Sciatic nerve (tissue), 2 donors: ENCODE measurements at regions not wholly inside any gene's neighbourhood (a gene's known extent, or its start where the extent isn't known, plus 50 kb on each side); places are given as distances from the start of the nearest gene placed in this dataset.

ENCODE experiments used
- ATAC-seq: fragments of 200-7000 bp; cut with Tn5 transposase; one replicate; pipeline ENCODE4 v1.9.1; 2020; ENCODE audit warnings: mild to moderate bottlenecking, moderate library complexity
- DNase-seq: peaks from one replicate; pipeline ENCODE4 v3.0.0-alpha.2; 2020; ENCODE audit warnings: low spot score
- intact Hi-C: fragments of 100-400 bp; cut with DNase I; formaldehyde crosslinking; loops from one replicate; pipeline ENCODE4 v1.14.2; 2022
- donor health status: DM: no; HTN: no; CAD: no.
- donor health status: DM: no; HTN: no; CAD: no.

- ATAC-seq (no peak), DNase-seq (no peak)
- intact Hi-C loops, result no loop called here
Measured at GRCh38 chr9:82196622-82197441, 208.3 kb downstream of the SPATA31D1 start.

- no peak for DNase-seq
- ATAC-seq, result no peak
- intact Hi-C loops, result loop anchor here (10.0 kb wide), 1 partner anchor 64 kb away; no protein-coding TSS in a partner anchor
Measured at GRCh38 chr9:82201196-82201595, 212.6 kb downstream of the SPATA31D1 start.

GRCh38 chr9:82202808-82203207 lies 214.2 kb downstream of the SPATA31D1 start:
- intact Hi-C loops, result loop anchor here (10.0 kb wide), 1 partner anchor 62 kb away; no protein-coding TSS in a partner anchor
- DNase-seq (no peak), ATAC-seq (no peak)

GRCh38 chr9:82206490-82206889 lies 217.9 kb downstream of the SPATA31D1 start:
- intact Hi-C loops, result loop anchor here (10.0 kb wide), 1 partner anchor 58 kb away; no protein-coding TSS in a partner anchor
- DNase-seq (no peak), ATAC-seq (no peak)

- ATAC-seq, result no peak
- no peak for DNase-seq
- intact Hi-C loops, result loop anchor here (10.0 kb wide), 1 partner anchor 58 kb away; no protein-coding TSS in a partner anchor
Measured at GRCh38 chr9:82206946-82207345, 218.4 kb downstream of the SPATA31D1 start.

- ATAC-seq (no peak), DNase-seq (no peak)
- intact Hi-C loops, result loop anchor here (10.0 kb wide), 1 partner anchor 56 kb away; no protein-coding TSS in a partner anchor
Measured at GRCh38 chr9:82208741-82209450, 220.3 kb downstream of the SPATA31D1 start.

GRCh38 chr9:82209797-82210470 lies 221.4 kb downstream of the SPATA31D1 start:
- no peak for ATAC-seq
- intact Hi-C loops, result loop anchor here (10.0 kb wide), 1 partner anchor 55 kb away; no protein-coding TSS in a partner anchor
- DNase-seq, result no peak

GRCh38 chr9:82212885-82213284 lies 224.3 kb downstream of the SPATA31D1 start:
- ATAC-seq (no peak), DNase-seq (no peak)
- intact Hi-C loops, result no loop called here

- DNase-seq (no peak), ATAC-seq (no peak)
- intact Hi-C loops, result loop anchor here (5.0 kb wide), 1 partner anchor 1879 kb away; no protein-coding TSS in a partner anchor
Measured at GRCh38 chr9:82216435-82216834, 227.9 kb downstream of the SPATA31D1 start.

- intact Hi-C loops, result no loop called here
- ATAC-seq, result no peak
Measured at GRCh38 chr9:82223442-82223841, 234.9 kb downstream of the SPATA31D1 start.

GRCh38 chr9:82231411-82231810 lies 242.8 kb downstream of the SPATA31D1 start:
- DNase-seq (no peak), ATAC-seq (no peak)
- intact Hi-C loops, result no loop called here

More at GRCh38 chr9:82223442-82223841, 234.9 kb downstream of the SPATA31D1 start:
- no peak for DNase-seq

GRCh38 chr9:82234160-82234943 lies 245.8 kb downstream of the SPATA31D1 start:
- intact Hi-C loops, result no loop called here
- no peak for DNase-seq
- no peak for ATAC-seq

GRCh38 chr9:82242285-82242963 lies 253.9 kb downstream of the SPATA31D1 start:
- intact Hi-C loops, result no loop called here
- no peak for DNase-seq
- no peak for ATAC-seq

GRCh38 chr9:82247318-82247717 lies 258.7 kb downstream of the SPATA31D1 start:
- intact Hi-C loops, result no loop called here
- ATAC-seq, result no peak
- DNase-seq, result no peak

GRCh38 chr9:82252116-82252515 lies 263.5 kb downstream of the SPATA31D1 start:
- ATAC-seq, result no peak
- intact Hi-C loops, result no loop called here
- no peak for DNase-seq

- no peak for DNase-seq
- ATAC-seq, result no peak
- intact Hi-C loops, result no loop called here
Measured at GRCh38 chr9:82254646-82255367, 266.2 kb downstream of the SPATA31D1 start.

GRCh38 chr9:82255481-82256176 lies 267.1 kb downstream of the SPATA31D1 start:
- no peak for ATAC-seq
- DNase-seq, result no peak
- intact Hi-C loops, result no loop called here
